ENCODE measurements at regions not wholly inside any gene's neighbourhood (a gene's known extent, or its start where the extent isn't known, plus 50 kb on each side); places are given as distances from the start of the nearest gene placed in this dataset.

- no peak for TF ChIP-seq CTCF (IDR thresholded peaks at IDR 0.05; ENCODE audit: insufficient read depth, low read depth, low read length)
- H3K4me3 ChIP-seq (ENCODE audit: low read depth, low read length): no peak overlapping the region
- no peak for DNase-seq (ENCODE audit: low read depth)
Measured at GRCh38 chr9:22198681-22199080, 189.6 kb upstream of the CDKN2B start.

- DNase-seq (ENCODE audit: low read depth): no peak
- H3K4me3 ChIP-seq (ENCODE audit: low read depth, low read length): no peak overlapping the region
Measured at GRCh38 chr9:22201256-22201655, 192.2 kb upstream of the CDKN2B start.

DNA sequence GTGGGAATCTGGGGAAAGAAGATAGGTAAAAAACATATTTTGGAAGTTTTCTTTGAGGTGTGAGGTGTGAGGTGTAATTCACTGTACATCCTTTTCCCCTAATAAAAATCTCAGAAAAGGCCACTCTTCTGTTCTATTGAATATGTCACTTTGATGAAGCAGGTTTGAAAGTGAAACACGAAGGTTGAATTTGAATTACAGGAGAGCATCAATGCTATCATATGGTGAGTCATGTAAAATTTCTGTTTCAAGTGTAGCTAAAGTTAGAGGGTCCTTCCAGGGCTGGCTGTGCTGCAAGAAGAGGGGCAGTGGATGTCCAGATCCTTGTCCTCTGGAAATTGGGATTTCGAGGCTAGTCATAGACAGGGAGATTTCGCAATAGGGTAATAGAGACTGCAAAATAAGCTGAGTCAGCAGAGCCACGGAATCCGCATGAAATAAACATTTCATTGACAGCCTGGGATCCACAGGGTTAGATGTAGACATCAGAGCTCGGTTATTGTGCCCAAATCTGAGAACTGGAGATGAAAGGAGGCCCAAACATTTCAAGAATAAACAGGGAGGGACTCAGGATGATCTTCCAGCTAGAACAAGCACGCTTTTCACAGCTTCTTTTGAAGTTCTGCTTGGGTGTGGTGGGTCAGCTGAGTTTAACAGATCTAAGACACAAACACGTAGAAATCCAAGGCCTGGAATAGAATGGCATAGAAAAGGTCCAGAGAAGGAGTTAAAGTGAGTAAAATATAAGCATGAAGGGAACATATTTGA is 194.4 kb upstream of the CDKN2B start:
- no peak for TF ChIP-seq CTCF (IDR thresholded peaks at IDR 0.05; ENCODE audit: insufficient read depth, low read depth, low read length)
- H3K4me3 ChIP-seq (ENCODE audit: low read depth, low read length): no peak overlapping the region
- DNase-seq (ENCODE audit: low read depth): peak; percentile 87

More at GRCh38 chr9:22201256-22201655, 192.2 kb upstream of the CDKN2B start:
- no peak for TF ChIP-seq CTCF (IDR thresholded peaks at IDR 0.05; ENCODE audit: insufficient read depth, low read depth, low read length)

DNA sequence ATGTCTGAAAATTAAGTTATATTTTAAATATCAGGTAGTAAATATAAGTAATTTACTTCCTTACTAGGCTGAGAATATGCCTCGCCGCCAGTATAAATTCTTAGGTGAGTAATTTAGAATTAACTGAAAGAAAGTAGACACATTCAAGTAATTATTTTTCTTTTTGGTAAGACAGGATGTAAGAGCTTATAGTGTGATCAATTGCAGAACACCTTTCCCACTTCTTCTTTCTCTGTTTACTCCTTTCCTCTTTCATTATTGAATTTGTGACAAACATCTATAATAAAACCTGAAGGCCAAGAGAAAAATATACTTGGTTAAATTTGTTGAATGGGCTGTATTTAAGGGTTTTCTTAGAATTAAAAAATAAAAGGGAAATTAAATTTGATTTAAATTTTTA is 195.1 kb upstream of the CDKN2B start:
- H3K4me3 ChIP-seq (ENCODE audit: low read depth, low read length): no peak overlapping the region
- TF ChIP-seq CTCF (IDR thresholded peaks at IDR 0.05; ENCODE audit: insufficient read depth, low read depth, low read length): no peak
- DNase-seq (ENCODE audit: low read depth): no peak

DNA sequence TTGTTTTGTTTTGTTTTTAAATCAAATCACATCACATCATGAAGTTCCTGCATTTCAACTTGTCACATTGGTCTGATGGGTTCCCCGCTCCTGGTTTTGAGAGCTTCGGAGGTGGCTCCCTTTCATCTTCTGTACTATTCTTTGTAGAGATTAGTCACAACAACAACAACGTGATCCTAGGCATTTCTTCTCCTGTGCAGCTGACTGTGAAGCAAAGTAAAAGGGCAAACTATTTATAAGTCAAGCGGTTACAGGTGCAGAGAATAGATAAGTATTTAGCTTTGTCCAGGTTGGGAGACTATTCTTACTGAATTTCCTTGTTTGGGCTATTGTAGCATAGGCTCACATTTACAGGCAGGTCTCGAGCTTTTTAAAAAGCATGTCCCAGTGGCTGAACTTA is 197.7 kb upstream of the CDKN2B start:
- no peak for TF ChIP-seq CTCF (IDR thresholded peaks at IDR 0.05; ENCODE audit: insufficient read depth, low read depth, low read length)
- no peak overlapping the region for H3K4me3 ChIP-seq (ENCODE audit: low read depth, low read length)
- DNase-seq (ENCODE audit: low read depth): no peak

DNA sequence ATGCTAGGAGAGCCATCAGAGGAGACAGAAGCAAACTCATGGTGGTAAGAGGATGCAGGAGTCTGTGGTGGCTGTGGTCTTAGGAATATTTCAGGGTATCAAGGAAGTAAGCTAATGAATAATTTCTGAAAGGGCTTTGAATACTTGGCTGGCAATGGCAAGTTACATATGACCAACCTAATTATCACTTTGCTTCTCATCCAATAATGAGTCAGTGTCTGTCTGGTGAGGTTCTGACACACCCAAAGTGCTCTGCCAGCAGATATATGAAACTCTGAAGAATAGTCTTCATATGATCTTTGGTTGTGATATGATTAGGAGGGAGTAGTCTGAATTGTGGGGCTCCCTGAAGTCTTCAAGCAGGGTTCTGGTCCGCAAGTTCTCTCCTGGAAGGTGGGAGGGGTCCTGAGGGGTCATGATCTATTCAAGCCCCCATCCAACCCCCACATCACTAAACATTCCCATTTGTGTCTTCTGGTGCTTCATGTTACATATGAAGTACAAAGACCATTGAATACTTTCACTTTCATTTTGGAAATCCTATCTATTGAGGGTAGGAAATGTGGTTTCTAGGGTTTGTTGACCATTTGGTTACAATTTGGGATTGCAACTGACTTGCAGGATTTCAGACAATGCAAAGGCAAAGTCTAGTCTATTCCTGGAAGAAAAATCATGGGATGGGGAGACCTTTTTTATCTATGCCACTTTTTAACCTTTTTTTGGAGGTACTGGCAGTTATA is 199.9 kb upstream of the CDKN2B start:
- TF ChIP-seq CTCF (IDR thresholded peaks at IDR 0.05; ENCODE audit: insufficient read depth, low read depth, low read length): no peak
- peak; percentile 46 for DNase-seq (ENCODE audit: low read depth)
- H3K4me3 ChIP-seq (ENCODE audit: low read depth, low read length): no peak overlapping the region
